Kidney epithelial cell (primary cell): ENCODE measurements at regions not wholly inside any gene's neighbourhood (a gene's known extent, or its start where the extent isn't known, plus 50 kb on each side); places are given as distances from the start of the nearest gene placed in this dataset.

ENCODE experiments used
- DNase-seq: peaks from one replicate; pipeline ENCODE4 v3.0.0-alpha.2; 2010; ENCODE audit warnings: low read depth
- H3K27me3 ChIP-seq: 2 replicates; pipeline ENCODE4 v1.6.0; 2011; ENCODE audit warnings: low read length; ENCODE audit not compliant: control insufficient read depth, insufficient read depth
- H3K36me3 ChIP-seq: 2 replicates; pipeline ENCODE4 v1.5.1; 2011; ENCODE audit warnings: low read length; ENCODE audit not compliant: control insufficient read depth, insufficient read depth
- H3K4me3 ChIP-seq: 2 replicates; pipeline ENCODE4 v1.5.1; 2011; ENCODE audit warnings: low read depth, mild to moderate bottlenecking, control low read depth, low read length
- TF ChIP-seq, protein P1 (sequence below): IDR thresholded peaks from 2 replicates; pipeline ENCODE4 v1.5.1; 2011; ENCODE audit warnings: mild to moderate bottlenecking, moderate library complexity, low read length, control low read depth, inconsistent platforms; ENCODE audit not compliant: insufficient read depth, poor library complexity, severe bottlenecking

DNA sequence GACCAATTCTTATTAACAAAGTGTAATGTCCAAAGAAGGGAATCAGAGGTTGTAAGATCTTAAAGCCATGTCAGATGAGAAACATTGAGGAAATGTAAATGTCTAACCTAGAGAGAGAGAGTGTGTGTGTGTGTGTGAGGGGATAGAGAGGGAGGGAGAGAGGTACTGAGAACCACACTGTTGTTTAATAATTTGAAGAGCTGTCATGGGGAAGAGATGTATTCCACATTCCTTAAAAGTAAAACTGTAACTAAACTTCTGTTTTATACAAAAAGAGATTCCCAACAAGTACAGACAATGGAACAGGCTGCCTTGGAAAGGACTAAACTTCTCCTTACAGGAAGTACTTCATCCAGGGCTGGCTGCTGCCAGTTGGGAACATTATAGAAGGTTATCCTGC, 68.9 kb upstream of the BOC start:
- no peak for DNase-seq
- H3K4me3 ChIP-seq: no peak overlapping the region
- no peaks in the 10 kb centered on the region for H3K36me3 ChIP-seq
- no peaks in the 10 kb centered on the region for H3K27me3 ChIP-seq
- TF ChIP-seq, protein P1, sequence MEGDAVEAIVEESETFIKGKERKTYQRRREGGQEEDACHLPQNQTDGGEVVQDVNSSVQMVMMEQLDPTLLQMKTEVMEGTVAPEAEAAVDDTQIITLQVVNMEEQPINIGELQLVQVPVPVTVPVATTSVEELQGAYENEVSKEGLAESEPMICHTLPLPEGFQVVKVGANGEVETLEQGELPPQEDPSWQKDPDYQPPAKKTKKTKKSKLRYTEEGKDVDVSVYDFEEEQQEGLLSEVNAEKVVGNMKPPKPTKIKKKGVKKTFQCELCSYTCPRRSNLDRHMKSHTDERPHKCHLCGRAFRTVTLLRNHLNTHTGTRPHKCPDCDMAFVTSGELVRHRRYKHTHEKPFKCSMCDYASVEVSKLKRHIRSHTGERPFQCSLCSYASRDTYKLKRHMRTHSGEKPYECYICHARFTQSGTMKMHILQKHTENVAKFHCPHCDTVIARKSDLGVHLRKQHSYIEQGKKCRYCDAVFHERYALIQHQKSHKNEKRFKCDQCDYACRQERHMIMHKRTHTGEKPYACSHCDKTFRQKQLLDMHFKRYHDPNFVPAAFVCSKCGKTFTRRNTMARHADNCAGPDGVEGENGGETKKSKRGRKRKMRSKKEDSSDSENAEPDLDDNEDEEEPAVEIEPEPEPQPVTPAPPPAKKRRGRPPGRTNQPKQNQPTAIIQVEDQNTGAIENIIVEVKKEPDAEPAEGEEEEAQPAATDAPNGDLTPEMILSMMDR: no peak

- H3K36me3 ChIP-seq: no peaks in the 10 kb centered on the region
- H3K27me3 ChIP-seq: no peaks in the 10 kb centered on the region
- TF ChIP-seq, protein P1: no peak
- H3K4me3 ChIP-seq: no peak overlapping the region
- no peak for DNase-seq
Observed at GRCh38 chr3:113143353-113143752, 68.0 kb upstream of the BOC start.

GRCh38 chr3:113147681-113148261, 63.6 kb upstream of the BOC start:
- Histone ChIP-seq H3K4me3 (no peak overlapping the region), H3K27me3 (no peaks in the 10 kb centered on the region), H3K36me3 (no peaks in the 10 kb centered on the region)
- no peak for DNase-seq
- TF ChIP-seq, protein P1: no peak

GRCh38 chr3:113148284-113148683, 63.1 kb upstream of the BOC start:
- Histone ChIP-seq H3K36me3 (no peaks in the 10 kb centered on the region), H3K4me3 (no peak overlapping the region), H3K27me3 (no peaks in the 10 kb centered on the region)
- no peak for DNase-seq
- TF ChIP-seq, protein P1: no peak

GRCh38 chr3:113150250-113150649, 61.1 kb upstream of the BOC start:
- TF ChIP-seq, protein P1: no peak
- Histone ChIP-seq H3K4me3 (no peak overlapping the region), H3K36me3 (no peaks in the 10 kb centered on the region), H3K27me3 (no peaks in the 10 kb centered on the region)
- DNase-seq: no peak

DNA sequence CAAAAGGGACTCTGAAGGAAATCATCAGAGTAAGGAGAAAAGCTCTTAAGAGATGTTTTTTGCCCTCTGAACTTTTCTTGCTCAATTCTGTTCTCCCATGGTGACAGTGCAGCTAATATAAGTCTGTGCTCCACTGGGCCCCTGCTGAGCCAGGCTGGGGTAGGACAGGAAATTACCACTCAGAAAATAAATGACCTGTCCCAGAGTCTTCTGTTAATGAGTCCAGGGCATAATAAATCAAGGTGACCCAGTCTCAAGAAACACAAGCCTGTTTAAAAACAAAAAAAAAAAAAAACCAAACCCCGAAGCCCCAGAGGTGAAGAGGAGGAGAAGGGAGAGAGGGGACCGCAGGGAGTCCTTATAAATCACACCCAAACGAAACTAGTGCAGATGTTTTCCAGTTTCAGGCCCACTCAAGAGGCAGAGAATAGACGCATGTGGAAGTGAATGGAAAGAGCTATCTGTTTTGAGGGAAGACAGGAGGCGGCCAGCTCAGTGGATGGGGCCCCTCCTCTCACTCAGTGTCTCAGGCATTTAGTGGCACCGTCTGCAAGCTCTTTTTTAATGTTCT, 59.8 kb upstream of the BOC start:
- Histone ChIP-seq H3K4me3 (no peak overlapping the region), H3K27me3 (no peaks in the 10 kb centered on the region), H3K36me3 (no peaks in the 10 kb centered on the region)
- DNase-seq: no peak
- TF ChIP-seq, protein P1: no peak
